ENCODE measurements at regions not wholly inside any gene's neighbourhood (a gene's known extent, or its start where the extent isn't known, plus 50 kb on each side); places are given as distances from the start of the nearest gene placed in this dataset.

DNA sequence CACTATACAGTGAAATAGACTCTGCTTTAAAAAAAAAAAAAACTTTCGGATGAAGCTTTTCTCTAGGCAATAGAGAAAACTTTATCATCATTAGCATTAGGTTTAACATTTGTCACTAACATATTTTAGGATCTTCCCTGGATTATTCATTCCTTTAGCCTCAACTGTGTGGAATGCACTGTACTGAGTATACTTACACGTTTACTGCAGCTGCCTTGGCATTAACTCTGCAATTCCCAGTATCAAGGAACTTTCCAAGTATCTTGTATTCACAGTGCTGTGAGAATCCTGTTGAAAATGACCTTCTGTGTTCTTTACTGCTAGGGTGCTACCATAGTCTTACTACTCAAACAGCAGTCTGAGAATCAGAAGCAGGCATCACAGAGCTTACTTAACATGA lies 328.2 kb upstream of the COL3A1 start:
- TF ChIP-seq, protein P1, sequence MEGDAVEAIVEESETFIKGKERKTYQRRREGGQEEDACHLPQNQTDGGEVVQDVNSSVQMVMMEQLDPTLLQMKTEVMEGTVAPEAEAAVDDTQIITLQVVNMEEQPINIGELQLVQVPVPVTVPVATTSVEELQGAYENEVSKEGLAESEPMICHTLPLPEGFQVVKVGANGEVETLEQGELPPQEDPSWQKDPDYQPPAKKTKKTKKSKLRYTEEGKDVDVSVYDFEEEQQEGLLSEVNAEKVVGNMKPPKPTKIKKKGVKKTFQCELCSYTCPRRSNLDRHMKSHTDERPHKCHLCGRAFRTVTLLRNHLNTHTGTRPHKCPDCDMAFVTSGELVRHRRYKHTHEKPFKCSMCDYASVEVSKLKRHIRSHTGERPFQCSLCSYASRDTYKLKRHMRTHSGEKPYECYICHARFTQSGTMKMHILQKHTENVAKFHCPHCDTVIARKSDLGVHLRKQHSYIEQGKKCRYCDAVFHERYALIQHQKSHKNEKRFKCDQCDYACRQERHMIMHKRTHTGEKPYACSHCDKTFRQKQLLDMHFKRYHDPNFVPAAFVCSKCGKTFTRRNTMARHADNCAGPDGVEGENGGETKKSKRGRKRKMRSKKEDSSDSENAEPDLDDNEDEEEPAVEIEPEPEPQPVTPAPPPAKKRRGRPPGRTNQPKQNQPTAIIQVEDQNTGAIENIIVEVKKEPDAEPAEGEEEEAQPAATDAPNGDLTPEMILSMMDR (IDR thresholded peaks at IDR 0.05; ENCODE audit: insufficient read depth, missing control alignments): no peak
- FAIRE-seq: no peak
- no peak for DNase-seq (ENCODE audit: insufficient read length, low spot score)

DNA sequence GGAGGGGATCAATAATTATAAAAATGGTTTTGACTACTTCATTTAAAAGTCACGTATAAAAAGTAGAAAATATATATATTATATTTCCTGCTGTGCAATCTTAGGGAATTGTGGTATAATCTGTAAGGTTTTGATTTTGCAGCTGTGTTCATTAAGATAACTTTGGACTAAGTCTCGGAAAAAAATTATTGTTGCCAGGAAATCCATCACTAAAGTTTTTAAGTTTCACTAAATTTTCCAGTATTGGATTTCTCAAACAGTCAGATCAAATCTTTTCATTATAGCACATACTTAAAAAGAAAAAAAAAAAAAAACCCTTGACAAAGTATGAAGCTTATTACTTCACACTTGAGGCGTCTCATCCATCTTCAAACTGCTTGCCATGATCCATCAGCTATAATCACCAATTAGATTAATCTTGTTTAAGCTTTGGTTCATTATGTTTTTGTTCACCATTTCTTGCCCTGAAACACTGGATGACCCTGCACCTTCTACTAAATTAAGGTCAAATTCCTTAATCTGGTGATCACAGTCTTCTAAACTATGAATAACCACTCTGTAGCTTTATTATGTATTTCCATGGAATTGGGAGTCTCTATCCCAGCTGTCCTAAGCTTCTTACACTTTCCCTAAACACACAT lies 326.6 kb upstream of the COL3A1 start:
- DNase-seq (ENCODE audit: insufficient read length, low spot score) (no peak), FAIRE-seq (no peak)
- TF ChIP-seq, protein P1 (IDR thresholded peaks at IDR 0.05; ENCODE audit: insufficient read depth, missing control alignments): no peak

DNA sequence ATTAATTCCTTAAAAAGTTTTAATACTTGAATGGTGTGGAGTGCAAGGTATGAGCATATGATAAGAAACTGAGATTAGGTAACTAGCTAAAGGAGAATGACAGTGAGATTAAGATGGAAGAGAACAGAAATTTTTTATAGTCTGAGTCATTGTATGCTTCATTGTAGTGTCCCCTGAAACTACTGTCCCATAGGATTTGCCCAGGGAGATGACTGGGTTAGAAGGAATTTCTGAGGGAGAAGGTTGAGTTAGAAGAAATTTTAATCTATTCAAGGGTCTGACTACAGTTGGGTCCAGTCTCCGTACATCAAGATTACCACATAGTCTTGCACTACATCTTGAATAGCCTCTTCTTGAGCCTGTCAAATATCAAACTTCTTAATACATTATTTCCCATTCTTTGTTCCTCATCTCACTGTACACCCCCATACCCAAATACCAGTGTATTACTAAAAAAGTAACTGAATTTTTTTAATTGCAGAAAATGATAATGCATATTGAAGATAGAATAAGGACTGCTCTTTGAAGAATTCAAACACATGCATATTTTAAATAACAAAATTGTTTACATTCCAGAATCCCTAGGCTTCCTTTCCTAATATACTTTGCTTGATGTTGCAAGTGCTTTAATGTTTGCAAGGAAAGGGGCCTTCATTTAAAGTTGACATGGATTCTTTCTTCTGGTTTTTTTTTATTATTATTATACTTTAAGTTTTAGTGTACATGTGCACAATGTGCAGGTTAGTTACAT lies 314.3 kb upstream of the COL3A1 start:
- DNase-seq (ENCODE audit: insufficient read length, low spot score) (no peak), FAIRE-seq (no peak)
- TF ChIP-seq, protein P1 (IDR thresholded peaks at IDR 0.05; ENCODE audit: insufficient read depth, missing control alignments): no peak

DNA sequence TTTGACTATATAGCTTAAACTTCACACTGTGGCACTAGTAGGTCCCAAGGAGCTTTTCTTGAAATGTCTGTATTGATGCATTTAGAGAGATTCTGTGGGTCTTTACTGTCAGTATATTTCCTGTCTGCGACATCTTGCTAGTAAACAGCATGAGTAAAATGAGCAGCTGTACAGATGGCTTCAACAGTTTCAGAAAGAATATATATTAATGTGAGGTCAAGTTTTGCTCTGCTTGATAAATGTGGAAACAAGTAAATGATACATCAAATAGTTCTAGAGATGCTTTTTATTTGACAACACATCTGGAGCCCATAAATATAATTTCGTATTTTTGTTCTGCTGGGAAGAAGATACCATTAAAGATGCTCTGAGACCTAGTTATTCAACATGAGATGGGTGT lies 310.9 kb upstream of the COL3A1 start:
- TF ChIP-seq, protein P1 (IDR thresholded peaks at IDR 0.05; ENCODE audit: insufficient read depth, missing control alignments): no peak
- no peak for FAIRE-seq
- no peak for DNase-seq (ENCODE audit: insufficient read length, low spot score)

DNA sequence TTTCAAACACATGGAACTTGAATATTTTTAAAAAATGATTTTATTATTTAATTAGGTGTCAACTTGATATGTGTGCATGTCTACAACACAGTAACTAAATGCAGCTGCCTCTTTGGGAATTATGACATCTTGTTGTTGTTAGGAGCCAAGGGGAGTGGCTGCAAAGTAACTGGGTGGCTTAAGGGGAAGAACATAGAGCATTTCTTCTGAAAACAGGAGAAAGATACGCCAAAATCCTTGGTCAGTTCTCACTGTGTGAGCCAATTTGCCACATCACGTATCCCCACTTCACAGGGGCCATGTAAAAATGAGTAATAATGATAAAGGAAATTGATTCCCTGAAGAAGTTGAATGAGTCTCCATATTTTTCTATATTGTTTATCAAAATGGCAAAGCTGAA lies 309.8 kb upstream of the COL3A1 start:
- TF ChIP-seq, protein P1 (IDR thresholded peaks at IDR 0.05; ENCODE audit: insufficient read depth, missing control alignments): no peak
- FAIRE-seq: no peak
- DNase-seq (ENCODE audit: insufficient read length, low spot score): no peak

DNA sequence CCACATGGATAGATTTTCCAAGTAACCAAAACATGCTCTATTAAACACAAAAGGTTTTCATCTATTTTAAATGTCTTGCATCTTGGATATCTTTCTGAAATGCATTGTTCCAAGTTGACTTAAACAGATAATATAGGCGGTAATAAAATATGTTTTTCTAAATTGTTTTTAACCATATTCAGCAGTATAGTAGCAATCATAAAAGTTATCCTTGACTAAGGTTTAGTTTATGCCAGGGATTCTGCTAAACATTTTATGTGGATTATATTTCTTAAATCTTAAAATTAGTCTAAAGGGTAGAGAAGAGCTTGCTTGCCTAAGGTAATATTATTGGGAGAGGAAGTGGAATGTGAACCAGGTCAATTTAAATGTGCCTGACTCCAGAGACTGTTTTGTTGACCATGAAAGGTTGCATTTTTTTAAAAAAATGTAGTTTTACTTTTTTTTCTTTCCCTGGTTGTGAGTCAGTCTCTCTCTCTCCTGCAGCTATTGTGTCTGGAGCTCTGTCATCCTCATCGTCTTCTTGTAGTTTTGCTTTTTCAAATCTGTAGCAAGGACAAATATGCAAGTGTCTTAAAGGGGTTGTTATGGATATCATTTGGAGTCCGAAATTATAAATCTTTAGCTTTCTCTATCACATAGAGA lies 309.1 kb upstream of the COL3A1 start:
- TF ChIP-seq, protein P1 (IDR thresholded peaks at IDR 0.05; ENCODE audit: insufficient read depth, missing control alignments): no peak
- FAIRE-seq (no peak), DNase-seq (ENCODE audit: insufficient read length, low spot score) (no peak)

Data from D721Med (cell line).